Mesothelial cell of epicardium (in vitro differentiated cells): ENCODE measurements at regions not wholly inside any gene's neighbourhood (a gene's known extent, or its start where the extent isn't known, plus 50 kb on each side); places are given as distances from the start of the nearest gene placed in this dataset.
"Not testable (repeated sequence)": the region's sequence is repeated elsewhere in the genome, so short reads cannot be mapped to it uniquely, and the experiment has no call there.

Experiments used
- DNase-seq, 2 experiments: peaks; one replicate each; pipeline ENCODE4 v3.0.0; 2021; ENCODE audit warnings: low spot score in 2 of 2; ENCODE audit not compliant: unreplicated experiment in 2 of 2
- H3K27ac Mint-ChIP-seq: 2 replicates; pipeline ENCODE4 v1.8.0; 2021; ENCODE audit warnings: mixed read lengths
- H3K27me3 Mint-ChIP-seq: 2 replicates; pipeline ENCODE4 v1.8.0; 2021; ENCODE audit warnings: low read depth, mixed read lengths
- H3K36me3 Mint-ChIP-seq: 2 replicates; pipeline ENCODE4 v1.8.0; 2021; ENCODE audit warnings: mixed read lengths
- H3K4me1 Mint-ChIP-seq: 2 replicates; pipeline ENCODE4 v1.8.0; 2021; ENCODE audit warnings: mixed read lengths
- H3K4me3 Mint-ChIP-seq: 2 replicates; pipeline ENCODE4 v1.8.0; 2021; ENCODE audit warnings: mild to moderate bottlenecking, moderate library complexity, mixed read lengths
- H3K9me3 Mint-ChIP-seq: 2 replicates; pipeline ENCODE4 v1.8.0; 2021; ENCODE audit warnings: mixed read lengths
- CTCF ChIP-seq: fragments of 200-600 bp; sonication (generic); IDR thresholded peaks from one replicate; pipeline ENCODE4 v1.5.0; 2021; ENCODE audit warnings: antibody characterized with exemption; ENCODE audit not compliant: unreplicated experiment

GRCh38 chr18:44356566-44357157, 324.0 kb upstream of the SETBP1 start:
- peaks cover 9% of the 10 kb centered on the region for H3K36me3 Mint-ChIP-seq
- H3K4me3 Mint-ChIP-seq = no peak overlapping the region
- H3K9me3 Mint-ChIP-seq = peaks cover 36% of the 10 kb centered on the region
- H3K27me3 Mint-ChIP-seq = no peaks in the 10 kb centered on the region
- TF ChIP-seq CTCF = no peak
- no peaks in the 10 kb centered on the region for H3K4me1 Mint-ChIP-seq
- H3K27ac Mint-ChIP-seq = no peak overlapping the region
- DNase-seq = no peak

DNA sequence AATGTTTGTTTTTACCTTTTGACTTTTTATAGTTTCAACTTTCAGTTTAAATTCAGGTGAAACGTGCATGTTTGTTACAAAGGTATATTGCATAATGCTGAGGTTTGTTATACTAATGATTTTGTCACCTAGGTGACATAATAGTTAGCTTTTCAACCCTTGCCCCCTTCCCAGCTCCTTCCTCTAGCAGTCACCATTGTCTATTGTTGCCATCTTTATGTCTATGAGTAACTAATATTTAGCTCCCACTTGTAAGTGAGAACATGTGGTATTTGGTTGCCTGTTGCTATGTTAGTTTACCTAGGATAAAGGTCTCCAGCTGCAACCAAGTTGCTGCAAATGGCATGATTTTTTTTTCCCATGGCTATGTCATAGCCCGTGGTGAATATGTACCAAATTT, 322.3 kb upstream of the SETBP1 start:
- Mint-ChIP-seq H3K4me3 (no peak overlapping the region), H3K36me3 (peaks cover 9% of the 10 kb centered on the region)

DNA sequence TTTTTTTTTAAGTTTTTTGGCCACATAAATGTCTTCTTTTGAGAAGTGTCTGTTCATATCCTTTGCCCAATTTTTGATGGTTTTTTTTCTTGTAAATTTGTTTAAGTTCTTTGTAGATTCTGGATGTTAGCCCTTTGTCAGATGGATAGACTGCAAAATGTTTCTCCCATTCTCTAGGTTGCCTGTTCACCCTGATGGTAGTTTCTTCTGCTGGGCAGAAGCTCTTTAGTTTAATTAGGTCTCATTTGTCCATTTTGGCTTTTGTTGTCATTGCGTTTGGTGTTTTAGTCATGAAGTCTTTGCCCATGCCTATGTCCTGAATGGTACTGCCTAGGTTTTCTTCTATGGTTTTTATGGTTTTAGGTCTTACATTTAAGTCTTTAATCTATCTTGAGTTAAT, 320.9 kb upstream of the SETBP1 start:
- H3K27me3 Mint-ChIP-seq, H3K4me1 Mint-ChIP-seq, H3K4me3 Mint-ChIP-seq, H3K36me3 Mint-ChIP-seq, DNase-seq, H3K27ac Mint-ChIP-seq: not testable (repeated sequence)
- peaks cover 41% of the 10 kb centered on the region for H3K9me3 Mint-ChIP-seq

More for the DNA sequence above, 322.3 kb upstream of the SETBP1 start:
- no peaks in the 10 kb centered on the region for H3K4me1 Mint-ChIP-seq
- peaks cover 46% of the 10 kb centered on the region for H3K9me3 Mint-ChIP-seq
- H3K27ac Mint-ChIP-seq = no peak overlapping the region
- H3K27me3 Mint-ChIP-seq = no peaks in the 10 kb centered on the region
- DNase-seq = no peak
- no peak for TF ChIP-seq CTCF

DNA sequence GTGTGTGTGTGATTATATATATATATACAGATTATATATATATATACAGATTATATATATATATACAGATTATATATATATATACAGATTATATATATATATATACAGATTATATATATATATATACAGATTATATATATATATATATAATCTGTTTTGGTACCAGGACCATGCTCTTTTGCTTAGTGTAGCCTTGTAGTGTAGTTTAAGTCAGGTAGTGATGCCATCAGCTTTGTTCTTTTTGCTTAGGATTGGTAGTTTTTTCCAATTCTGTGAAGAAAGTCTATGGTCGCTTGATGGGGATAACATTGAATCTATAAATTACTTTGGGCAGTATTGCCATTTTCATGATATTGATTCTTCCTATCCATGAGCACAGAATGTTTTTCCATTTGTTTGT, 318.5 kb upstream of the SETBP1 start:
- H3K9me3 Mint-ChIP-seq = peaks cover 27% of the 10 kb centered on the region
- H3K4me3 Mint-ChIP-seq, H3K4me1 Mint-ChIP-seq, H3K27me3 Mint-ChIP-seq, H3K36me3 Mint-ChIP-seq, H3K27ac Mint-ChIP-seq, DNase-seq: not testable (repeated sequence)

DNA sequence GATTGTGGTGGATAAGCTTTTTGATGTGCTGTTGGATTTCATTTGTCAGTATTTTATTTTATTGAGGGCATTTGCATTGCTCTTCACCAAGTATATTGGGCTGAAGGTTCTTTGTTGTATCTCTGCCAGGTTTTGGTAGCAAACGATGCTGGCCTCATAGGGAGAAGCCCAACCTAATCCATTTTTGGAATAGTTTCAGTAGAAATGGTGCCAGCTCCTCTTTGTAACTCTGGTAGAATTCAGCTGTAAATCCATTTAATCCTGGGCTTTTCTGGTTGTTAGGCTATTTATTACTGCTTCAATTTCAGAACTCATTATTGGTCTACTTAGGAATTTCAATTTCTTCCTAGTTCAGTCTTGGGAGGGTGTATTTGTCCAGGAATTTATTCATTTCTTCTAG, 309.8 kb upstream of the SETBP1 start:
- Mint-ChIP-seq H3K27me3 (no peaks in the 10 kb centered on the region), H3K4me1 (no peaks in the 10 kb centered on the region), H3K27ac (no peak overlapping the region), H3K36me3 (peaks cover 14% of the 10 kb centered on the region), H3K4me3 (no peak overlapping the region), H3K9me3 (peaks cover 60% of the 10 kb centered on the region)
- no peak for DNase-seq
- TF ChIP-seq CTCF = no peak

DNA sequence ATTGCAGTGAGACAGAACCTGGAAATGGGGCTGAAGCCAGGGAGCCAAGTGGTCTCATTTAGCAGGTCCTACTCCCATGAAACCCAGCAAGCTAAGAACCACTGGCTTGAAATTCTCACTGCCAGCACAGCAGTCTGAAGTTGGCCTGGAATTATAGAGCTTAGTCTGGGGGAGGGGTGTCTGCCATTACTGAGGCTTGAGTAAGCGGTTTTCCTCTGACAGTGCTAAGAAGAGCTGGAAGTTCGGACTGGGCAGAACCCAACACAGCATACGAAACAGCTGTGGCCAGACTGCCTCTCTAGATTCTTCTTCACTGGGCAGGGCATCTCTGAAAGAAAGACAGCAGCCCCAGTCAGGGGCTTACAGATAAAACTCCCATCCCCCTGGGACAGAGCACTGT, 305.7 kb upstream of the SETBP1 start:
- Mint-ChIP-seq H3K27ac (no peak overlapping the region), H3K9me3 (peaks cover 82% of the 10 kb centered on the region), H3K4me3 (no peak overlapping the region), H3K27me3 (no peaks in the 10 kb centered on the region), H3K36me3 (peaks cover 16% of the 10 kb centered on the region), H3K4me1 (no peaks in the 10 kb centered on the region)
- no peak for TF ChIP-seq CTCF
- DNase-seq = no peak

- TF ChIP-seq CTCF = no peak
These were observed 294.3 kb upstream of the SETBP1 start for GRCh38 chr18:44386401-44386800.

More at GRCh38 chr18:44386401-44386800, 294.3 kb upstream of the SETBP1 start:
- peaks cover 3% of the 10 kb centered on the region for H3K9me3 Mint-ChIP-seq
- H3K4me1 Mint-ChIP-seq = peaks cover 15% of the 10 kb centered on the region
- no peaks in the 10 kb centered on the region for H3K36me3 Mint-ChIP-seq
- no peak overlapping the region for H3K27ac Mint-ChIP-seq
- H3K4me3 Mint-ChIP-seq = no peak overlapping the region
- DNase-seq = no peak
- H3K27me3 Mint-ChIP-seq = no peaks in the 10 kb centered on the region
